ENCODE measurements at regions not wholly inside any gene's neighbourhood (a gene's known extent, or its start where the extent isn't known, plus 50 kb on each side); places are given as distances from the start of the nearest gene placed in this dataset.
"Not testable (repeated sequence)": the region's sequence is repeated elsewhere in the genome, so short reads cannot be mapped to it uniquely, and the experiment has no call there.

DNA sequence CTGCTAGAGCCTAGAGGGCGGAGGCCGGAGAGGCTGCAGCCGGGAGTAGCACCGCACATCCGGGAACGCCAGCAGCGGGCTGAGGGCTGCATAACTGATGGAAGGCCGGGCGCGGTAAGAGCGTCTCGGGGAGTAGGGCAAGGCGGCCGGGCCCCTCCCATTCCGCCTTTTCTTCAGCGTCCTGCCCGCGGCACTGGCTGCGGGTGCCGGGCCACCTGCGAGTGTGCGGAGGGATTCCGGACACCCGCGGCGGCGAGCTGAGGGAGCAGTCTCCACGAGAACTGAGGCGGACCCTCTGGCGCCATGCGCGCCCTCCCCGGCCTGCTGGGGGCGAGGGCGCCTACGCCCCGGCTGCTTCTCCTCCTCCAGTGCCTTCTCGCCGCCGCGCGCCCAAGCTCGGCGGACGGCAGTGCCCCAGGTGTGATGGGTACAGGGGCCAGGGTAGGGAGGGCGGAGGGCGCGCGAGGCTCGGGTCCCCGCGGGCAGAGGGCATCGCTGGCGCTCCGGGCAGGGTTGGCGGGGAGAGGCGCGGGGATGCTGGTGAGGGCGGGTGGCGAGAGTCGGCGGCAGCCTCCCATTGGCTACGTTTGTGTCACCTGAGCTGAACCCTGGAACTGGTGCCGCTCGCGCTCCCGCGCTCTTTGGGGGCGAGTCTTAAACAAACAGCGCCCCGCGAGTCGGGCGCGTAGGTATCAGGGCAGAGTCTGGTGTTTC is 334.4 kb downstream of the SRGAP2C start:
- Histone ChIP-seq H3K9me2 (replicated peaks; ENCODE audit: low read depth, low read length) (no peaks in the 10 kb centered on the region), H4K20me1 (ENCODE audit: insufficient read depth, low read length, poor library complexity, severe bottlenecking) (no peaks in the 10 kb centered on the region), H3K36me3 (ENCODE audit: insufficient read depth, low read length) (no peaks in the 10 kb centered on the region), H3K27me3 (ENCODE audit: insufficient read depth, low read length, poor library complexity, severe bottlenecking) (no peaks in the 10 kb centered on the region), H3F3A (ENCODE audit: low read depth) (no peaks in the 10 kb centered on the region; the same call in 1 of the 2 replicates), H3K79me2 (ENCODE audit: insufficient read depth, low read length) (peaks cover 26% of the 10 kb centered on the region), H3K4me3 (ENCODE audit: low read length, poor library complexity, severe bottlenecking) (peak overlapping the region; percentile 85), H3K9me3 (ENCODE audit: insufficient read depth, low read depth, low read length) (no peaks in the 10 kb centered on the region), H2AFZ (ENCODE audit: low read length) (peak overlapping the region; percentile 47), H3K9ac (ENCODE audit: low read depth, low read length, poor library complexity, severe bottlenecking) (peak overlapping the region; percentile 94), H3K4me1 (ENCODE audit: insufficient read depth, low read length, poor library complexity, severe bottlenecking) (peaks cover 55% of the 10 kb centered on the region), H3K4me2 (ENCODE audit: low read depth, low read length, poor library complexity, severe bottlenecking) (peak overlapping the region; percentile 88)
- TF ChIP-seq EZH2phosphoT487 (IDR thresholded peaks at IDR 0.05; ENCODE audit: borderline replicate concordance), result no peak
- TF ChIP-seq, protein P1, sequence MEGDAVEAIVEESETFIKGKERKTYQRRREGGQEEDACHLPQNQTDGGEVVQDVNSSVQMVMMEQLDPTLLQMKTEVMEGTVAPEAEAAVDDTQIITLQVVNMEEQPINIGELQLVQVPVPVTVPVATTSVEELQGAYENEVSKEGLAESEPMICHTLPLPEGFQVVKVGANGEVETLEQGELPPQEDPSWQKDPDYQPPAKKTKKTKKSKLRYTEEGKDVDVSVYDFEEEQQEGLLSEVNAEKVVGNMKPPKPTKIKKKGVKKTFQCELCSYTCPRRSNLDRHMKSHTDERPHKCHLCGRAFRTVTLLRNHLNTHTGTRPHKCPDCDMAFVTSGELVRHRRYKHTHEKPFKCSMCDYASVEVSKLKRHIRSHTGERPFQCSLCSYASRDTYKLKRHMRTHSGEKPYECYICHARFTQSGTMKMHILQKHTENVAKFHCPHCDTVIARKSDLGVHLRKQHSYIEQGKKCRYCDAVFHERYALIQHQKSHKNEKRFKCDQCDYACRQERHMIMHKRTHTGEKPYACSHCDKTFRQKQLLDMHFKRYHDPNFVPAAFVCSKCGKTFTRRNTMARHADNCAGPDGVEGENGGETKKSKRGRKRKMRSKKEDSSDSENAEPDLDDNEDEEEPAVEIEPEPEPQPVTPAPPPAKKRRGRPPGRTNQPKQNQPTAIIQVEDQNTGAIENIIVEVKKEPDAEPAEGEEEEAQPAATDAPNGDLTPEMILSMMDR (conservative IDR thresholded peaks at IDR 0.05; ENCODE audit: low read length), result peak; percentile 12; the same call in 1 of the 2 replicates

DNA sequence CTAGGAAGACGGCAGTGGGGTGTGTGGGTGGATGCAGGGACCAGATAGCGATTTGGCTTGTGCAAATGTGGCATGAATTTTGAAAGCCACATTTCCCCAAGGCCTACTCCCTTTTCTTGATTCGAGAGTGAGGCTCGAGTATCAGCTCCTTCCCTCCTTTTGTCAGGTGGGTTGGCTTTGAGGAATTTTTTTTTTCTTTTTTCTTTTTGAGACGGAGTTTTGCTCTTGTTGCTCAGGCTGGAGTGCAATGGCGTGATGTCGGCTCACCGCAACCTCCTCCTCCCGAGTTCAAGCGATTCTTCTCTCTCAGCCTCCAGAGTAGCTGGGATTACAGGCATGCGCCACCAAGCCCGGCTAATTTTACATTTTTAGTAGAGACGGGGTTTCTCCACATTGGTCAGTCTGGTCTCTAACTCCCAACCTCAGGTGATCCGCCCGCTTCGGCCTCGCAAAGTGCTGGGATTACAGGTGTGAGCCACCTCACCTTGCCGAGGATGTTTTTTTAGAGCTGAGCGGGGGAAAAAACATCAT is 335.0 kb downstream of the SRGAP2C start:
- H3K9me3 ChIP-seq (ENCODE audit: insufficient read depth, low read depth, low read length); H3K9me2 ChIP-seq (replicated peaks; ENCODE audit: low read depth, low read length); H3K36me3 ChIP-seq (ENCODE audit: insufficient read depth, low read length); H3F3A ChIP-seq (ENCODE audit: low read depth); H4K20me1 ChIP-seq (ENCODE audit: insufficient read depth, low read length, poor library complexity, severe bottlenecking); H3K27me3 ChIP-seq (ENCODE audit: insufficient read depth, low read length, poor library complexity, severe bottlenecking): not testable (repeated sequence)
- H3K4me1 ChIP-seq (ENCODE audit: insufficient read depth, low read length, poor library complexity, severe bottlenecking), result peaks cover 55% of the 10 kb centered on the region
- peak overlapping the region; percentile 88 for H3K4me2 ChIP-seq (ENCODE audit: low read depth, low read length, poor library complexity, severe bottlenecking)
- H2AFZ ChIP-seq (ENCODE audit: low read length), result peak overlapping the region; percentile 47
- peaks cover 26% of the 10 kb centered on the region for H3K79me2 ChIP-seq (ENCODE audit: insufficient read depth, low read length)
- peak overlapping the region; percentile 85 for H3K4me3 ChIP-seq (ENCODE audit: low read length, poor library complexity, severe bottlenecking)
- H3K9ac ChIP-seq (ENCODE audit: low read depth, low read length, poor library complexity, severe bottlenecking), result peak overlapping the region; percentile 94

DNA sequence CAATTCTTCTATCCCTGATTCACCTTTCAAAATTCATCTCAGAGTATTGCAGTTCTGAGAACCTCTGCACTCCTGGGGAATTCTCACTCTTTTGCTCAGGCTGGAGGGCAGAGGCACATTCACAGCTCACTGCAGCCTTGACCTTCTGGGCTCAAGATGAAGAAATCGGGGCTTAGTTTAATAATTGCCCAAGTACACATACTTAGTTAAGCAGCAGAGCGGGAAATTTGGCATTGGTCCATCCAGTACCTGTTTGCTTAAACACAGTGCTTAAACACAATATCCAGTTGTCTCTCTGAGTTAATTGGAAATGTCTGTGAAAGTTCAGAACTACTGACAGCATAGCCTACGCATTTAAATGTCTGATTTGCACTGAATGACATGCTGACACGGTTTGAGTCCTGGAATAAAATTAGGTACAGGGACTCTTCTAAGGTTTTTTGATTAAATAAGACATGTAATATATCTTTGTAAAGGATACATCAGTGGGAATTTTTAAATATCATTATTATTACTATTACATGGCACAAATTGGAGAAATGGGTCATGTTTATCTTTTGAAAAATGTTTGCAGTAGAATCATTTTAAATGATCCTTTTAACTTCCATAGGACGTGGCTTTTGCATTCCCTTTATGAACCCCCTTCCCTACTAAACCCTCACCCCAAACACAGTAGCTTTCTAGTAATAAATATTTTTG is 337.4 kb downstream of the SRGAP2C start:
- no peak overlapping the region for H2AFZ ChIP-seq (ENCODE audit: low read length)
- H3K9me3 ChIP-seq (ENCODE audit: insufficient read depth, low read depth, low read length), result no peaks in the 10 kb centered on the region
- no peaks in the 10 kb centered on the region for H3K36me3 ChIP-seq (ENCODE audit: insufficient read depth, low read length)
- H3K4me1 ChIP-seq (ENCODE audit: insufficient read depth, low read length, poor library complexity, severe bottlenecking), result peaks cover 47% of the 10 kb centered on the region
- H3K79me2 ChIP-seq (ENCODE audit: insufficient read depth, low read length), result peaks cover 26% of the 10 kb centered on the region
- no peaks in the 10 kb centered on the region for H3K27me3 ChIP-seq (ENCODE audit: insufficient read depth, low read length, poor library complexity, severe bottlenecking)
- H3K4me3 ChIP-seq (ENCODE audit: low read length, poor library complexity, severe bottlenecking), result no peak overlapping the region
- no peak overlapping the region for H3K4me2 ChIP-seq (ENCODE audit: low read depth, low read length, poor library complexity, severe bottlenecking)
- peak overlapping the region; percentile 1 for H3K9ac ChIP-seq (ENCODE audit: low read depth, low read length, poor library complexity, severe bottlenecking)
- no peaks in the 10 kb centered on the region for H3K9me2 ChIP-seq (replicated peaks; ENCODE audit: low read depth, low read length)
- H4K20me1 ChIP-seq (ENCODE audit: insufficient read depth, low read length, poor library complexity, severe bottlenecking), result no peaks in the 10 kb centered on the region
- no peaks in the 10 kb centered on the region; the same call in 1 of the 2 replicates for H3F3A ChIP-seq (ENCODE audit: low read depth)
- TF ChIP-seq, protein P1 (conservative IDR thresholded peaks at IDR 0.05; ENCODE audit: low read length), result no peak
- TF ChIP-seq EZH2phosphoT487 (IDR thresholded peaks at IDR 0.05; ENCODE audit: borderline replicate concordance), result no peak

DNA sequence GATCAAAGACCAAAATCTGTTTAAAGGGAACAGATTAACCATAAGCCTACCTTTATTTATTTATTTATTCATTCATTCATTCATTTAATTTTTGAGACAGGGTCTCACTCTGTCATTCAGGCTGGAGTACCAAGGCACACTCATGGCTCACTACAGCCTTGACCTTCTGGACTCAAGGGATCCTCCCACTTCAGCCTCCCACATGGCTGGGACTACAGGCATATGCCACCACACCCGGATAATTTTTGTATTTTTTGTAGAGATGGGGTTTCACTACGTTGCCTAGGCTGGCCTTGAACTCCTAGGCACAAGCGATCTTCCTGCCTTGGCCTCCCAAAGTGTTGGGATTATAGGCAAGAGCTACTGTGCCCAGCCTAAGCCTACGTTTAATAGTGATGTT is 338.3 kb downstream of the SRGAP2C start:
- H2AFZ ChIP-seq (ENCODE audit: low read length); H3K9ac ChIP-seq (ENCODE audit: low read depth, low read length, poor library complexity, severe bottlenecking); H3K9me3 ChIP-seq (ENCODE audit: insufficient read depth, low read depth, low read length); H3F3A ChIP-seq (ENCODE audit: low read depth); H3K4me2 ChIP-seq (ENCODE audit: low read depth, low read length, poor library complexity, severe bottlenecking); H4K20me1 ChIP-seq (ENCODE audit: insufficient read depth, low read length, poor library complexity, severe bottlenecking); H3K27me3 ChIP-seq (ENCODE audit: insufficient read depth, low read length, poor library complexity, severe bottlenecking); H3K36me3 ChIP-seq (ENCODE audit: insufficient read depth, low read length); H3K9me2 ChIP-seq (replicated peaks; ENCODE audit: low read depth, low read length); H3K4me3 ChIP-seq (ENCODE audit: low read length, poor library complexity, severe bottlenecking): not testable (repeated sequence)
- peaks cover 38% of the 10 kb centered on the region for H3K4me1 ChIP-seq (ENCODE audit: insufficient read depth, low read length, poor library complexity, severe bottlenecking)
- peaks cover 19% of the 10 kb centered on the region for H3K79me2 ChIP-seq (ENCODE audit: insufficient read depth, low read length)

Measured in Loucy (cell line).